HG03066 (cell line): ENCODE measurements at regions not wholly inside any gene's neighbourhood (a gene's known extent, or its start where the extent isn't known, plus 50 kb on each side); places are given as distances from the start of the nearest gene placed in this dataset.
"Not testable (repeated sequence)": the region's sequence is repeated elsewhere in the genome, so short reads cannot be mapped to it uniquely, and the experiment has no call there.

ENCODE experiments used
- ATAC-seq: cut with Tn5 transposase; IDR thresholded peaks from one replicate; pipeline ENCODE4 v1.9.1; 2021; ENCODE audit warnings: low read depth; ENCODE audit not compliant: unreplicated experiment

- ATAC-seq, result not testable (repeated sequence)
Measured at GRCh38 chr6:57860481-57861315, 543.3 kb downstream of the PRIM2 start.

- ATAC-seq, result not testable (repeated sequence)
Measured at GRCh38 chr6:57870083-57870482, 552.7 kb downstream of the PRIM2 start.

GRCh38 chr6:57873424-57873823 lies 556.0 kb downstream of the PRIM2 start:
- not testable (repeated sequence) for ATAC-seq

- ATAC-seq, result not testable (repeated sequence)
Measured at GRCh38 chr6:57876659-57877058, 559.2 kb downstream of the PRIM2 start.

- not testable (repeated sequence) for ATAC-seq
Measured at GRCh38 chr6:57877729-57878128, 560.3 kb downstream of the PRIM2 start.

- not testable (repeated sequence) for ATAC-seq
Measured at GRCh38 chr6:57878792-57879191, 561.4 kb downstream of the PRIM2 start.

- ATAC-seq, result not testable (repeated sequence)
Measured at GRCh38 chr6:57898850-57899249, 581.4 kb downstream of the PRIM2 start.

- not testable (repeated sequence) for ATAC-seq
Measured at GRCh38 chr6:57900687-57901399, 583.4 kb downstream of the PRIM2 start.

GRCh38 chr6:57901445-57901844 lies 584.0 kb downstream of the PRIM2 start:
- not testable (repeated sequence) for ATAC-seq

- not testable (repeated sequence) for ATAC-seq
Measured at GRCh38 chr6:57904356-57904755, 586.9 kb downstream of the PRIM2 start.

- not testable (repeated sequence) for ATAC-seq
Measured at GRCh38 chr6:57915300-57915699, 597.9 kb downstream of the PRIM2 start.

- ATAC-seq, result not testable (repeated sequence)
Measured at GRCh38 chr6:57942966-57943365, 625.5 kb downstream of the PRIM2 start.

GRCh38 chr6:57946084-57946768 lies 628.8 kb downstream of the PRIM2 start:
- not testable (repeated sequence) for ATAC-seq

GRCh38 chr6:57946769-57947091 lies 629.3 kb downstream of the PRIM2 start:
- ATAC-seq, result not testable (repeated sequence)

- ATAC-seq, result not testable (repeated sequence)
Measured at GRCh38 chr6:57948481-57948880, 631.1 kb downstream of the PRIM2 start.

- ATAC-seq, result not testable (repeated sequence)
Measured at GRCh38 chr6:57950430-57950829, 633.0 kb downstream of the PRIM2 start.

- not testable (repeated sequence) for ATAC-seq
Measured at GRCh38 chr6:57966757-57967156, 649.3 kb downstream of the PRIM2 start.

- not testable (repeated sequence) for ATAC-seq
Measured at GRCh38 chr6:57971956-57972355, 654.5 kb downstream of the PRIM2 start.

- no peak for ATAC-seq
Measured at GRCh38 chr6:57974653-57975052, 657.2 kb downstream of the PRIM2 start.

- ATAC-seq, result not testable (repeated sequence)
Measured at GRCh38 chr6:57975127-57975526, 657.7 kb downstream of the PRIM2 start.

- not testable (repeated sequence) for ATAC-seq
Measured at GRCh38 chr6:57976371-57976770, 658.9 kb downstream of the PRIM2 start.
